HS-5 (cell line): ENCODE measurements at regions not wholly inside any gene's neighbourhood (a gene's known extent, or its start where the extent isn't known, plus 50 kb on each side); places are given as distances from the start of the nearest gene placed in this dataset.
A peak's percentile ranks its signal among the peaks of the same experiment; 100 is the strongest.
"Not testable (repeated sequence)": the region's sequence is repeated elsewhere in the genome, so short reads cannot be mapped to it uniquely, and the experiment has no call there.

ENCODE experiments used
- DNase-seq: peaks from one replicate; pipeline ENCODE4 v3.0.0-alpha.2; 2012; ENCODE audit warnings: low read depth

DNA sequence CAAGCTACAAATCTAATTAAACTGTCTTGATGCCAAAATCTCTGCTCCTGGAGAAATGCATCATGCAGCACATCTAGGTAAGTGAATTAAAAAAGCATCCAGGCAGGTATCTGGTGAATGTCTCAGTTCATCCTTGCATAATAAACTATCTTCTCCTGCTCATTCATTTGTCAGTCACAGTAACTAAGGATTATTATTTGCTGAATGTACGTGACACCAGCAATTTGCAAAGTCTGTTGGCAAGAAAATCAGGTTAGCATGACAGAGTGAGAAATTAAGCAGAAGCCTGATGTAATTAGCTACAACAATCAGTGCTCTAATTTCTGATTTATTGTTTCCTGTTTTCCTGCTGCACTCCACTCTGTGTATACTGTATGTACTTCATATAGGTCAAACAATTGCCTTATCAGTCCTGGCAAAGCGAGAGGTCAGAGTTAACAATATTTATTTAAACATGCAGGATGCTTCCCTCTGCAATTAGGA is 213.6 kb downstream of the FBXO8 start:
- DNase-seq = no peak

GRCh38 chr4:174066611-174067205 is 216.8 kb downstream of the FBXO8 start:
- no peak for DNase-seq

DNA sequence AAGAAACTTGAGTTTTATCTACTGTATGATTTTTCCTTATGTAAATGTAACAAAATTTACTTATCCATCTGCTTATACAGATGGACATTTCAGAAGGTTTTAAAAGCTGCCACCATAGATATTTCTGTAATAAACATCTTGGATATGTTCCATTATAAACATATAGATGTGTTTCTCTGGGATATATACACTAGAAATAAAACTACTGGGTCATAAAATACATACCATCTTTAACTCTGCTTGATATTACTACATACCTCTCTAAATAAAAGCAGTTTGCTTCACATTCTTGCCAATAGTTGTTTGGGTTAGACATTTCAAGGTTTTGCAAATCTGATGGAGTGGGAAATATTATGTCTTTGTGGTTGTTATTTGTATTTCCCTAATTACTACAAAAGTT is 220.6 kb downstream of the FBXO8 start:
- DNase-seq = no peak

DNA sequence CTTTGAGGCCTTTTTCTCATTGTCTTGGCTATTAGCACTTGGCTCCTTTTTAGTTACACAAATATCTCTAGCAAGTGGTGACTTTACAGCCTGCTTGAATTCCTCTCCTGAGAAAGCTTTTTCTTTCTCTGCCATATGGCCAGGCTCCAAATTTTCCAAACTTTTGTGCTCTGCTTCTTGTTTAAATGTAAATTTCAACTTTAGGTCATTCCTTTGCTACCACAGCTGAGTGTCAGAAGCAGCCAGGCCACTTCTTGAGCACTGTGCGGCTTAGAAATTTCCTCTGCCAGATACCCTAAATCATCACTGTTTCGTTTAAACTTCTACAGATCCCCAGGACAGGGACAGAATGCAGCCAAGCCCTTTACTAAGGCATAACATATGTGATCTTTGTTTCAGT is 222.4 kb downstream of the FBXO8 start:
- no peak for DNase-seq

GRCh38 chr4:174058846-174059245 is 224.6 kb downstream of the FBXO8 start:
- DNase-seq = peak; percentile 34

- DNase-seq = no peak
These were observed 226.5 kb downstream of the FBXO8 start for GRCh38 chr4:174056959-174057358.

- DNase-seq = no peak
These were observed 228.1 kb downstream of the FBXO8 start for GRCh38 chr4:174055344-174055743.

DNA sequence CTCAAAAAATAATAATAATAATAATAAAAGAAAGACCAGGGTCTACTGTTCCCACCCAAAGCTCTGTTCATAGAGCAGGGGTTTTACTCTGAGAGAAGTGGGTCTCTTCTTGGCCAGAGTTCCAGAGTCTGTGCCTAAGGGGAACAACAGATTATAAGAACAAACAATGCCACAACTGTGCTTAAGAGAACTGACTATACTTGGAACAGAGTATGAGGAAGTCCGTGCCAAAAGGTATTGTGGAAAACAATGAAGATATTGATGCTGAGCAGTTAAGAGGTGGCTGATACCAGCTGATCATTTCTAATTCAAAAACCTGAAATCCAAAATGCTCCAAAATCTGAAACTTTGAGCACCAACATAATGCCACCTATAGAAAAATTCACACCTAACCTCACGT is 229.6 kb downstream of the FBXO8 start:
- no peak for DNase-seq

- no peak for DNase-seq
These were observed 236.1 kb downstream of the FBXO8 start for GRCh38 chr4:174047363-174047762.

DNA sequence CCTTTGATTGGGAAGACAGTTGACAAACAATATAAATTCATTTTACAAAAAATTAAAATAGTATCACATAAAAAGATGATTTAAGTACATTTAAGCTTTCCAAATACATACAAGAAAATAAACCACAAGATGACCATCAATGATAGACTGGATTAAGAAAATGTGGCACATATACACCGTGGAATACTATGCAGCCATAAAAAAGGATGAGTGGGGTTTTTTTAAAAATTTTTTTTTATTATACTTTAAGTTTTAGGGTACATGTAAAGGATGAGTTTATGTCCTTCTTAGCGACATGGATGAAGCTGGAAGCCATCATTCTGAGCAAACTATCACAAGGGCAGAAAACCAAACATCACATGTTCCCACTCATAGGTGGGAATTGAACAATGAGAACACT is 237.6 kb downstream of the FBXO8 start:
- not testable (repeated sequence) for DNase-seq

DNA sequence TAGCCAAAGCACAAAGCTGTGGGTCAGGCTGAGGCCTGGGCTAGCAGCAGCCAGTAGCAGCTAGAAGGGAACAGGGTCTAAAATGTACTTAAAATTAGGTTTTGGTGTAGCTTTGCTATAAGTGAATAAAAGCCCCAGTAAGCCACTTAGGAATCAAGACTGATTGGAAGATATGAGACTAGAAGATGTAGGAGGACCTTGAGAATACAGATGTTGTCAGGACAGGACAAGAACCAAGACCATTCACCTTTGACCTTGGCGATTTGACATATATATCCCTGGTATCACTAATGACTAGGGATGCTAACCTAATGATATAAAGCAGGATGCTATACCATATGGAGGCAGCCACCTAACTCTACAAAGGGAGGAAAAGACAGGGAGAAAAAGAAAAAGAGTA is 238.1 kb downstream of the FBXO8 start:
- no peak for DNase-seq

GRCh38 chr4:174041555-174042105 is 241.8 kb downstream of the FBXO8 start:
- DNase-seq = no peak

DNA sequence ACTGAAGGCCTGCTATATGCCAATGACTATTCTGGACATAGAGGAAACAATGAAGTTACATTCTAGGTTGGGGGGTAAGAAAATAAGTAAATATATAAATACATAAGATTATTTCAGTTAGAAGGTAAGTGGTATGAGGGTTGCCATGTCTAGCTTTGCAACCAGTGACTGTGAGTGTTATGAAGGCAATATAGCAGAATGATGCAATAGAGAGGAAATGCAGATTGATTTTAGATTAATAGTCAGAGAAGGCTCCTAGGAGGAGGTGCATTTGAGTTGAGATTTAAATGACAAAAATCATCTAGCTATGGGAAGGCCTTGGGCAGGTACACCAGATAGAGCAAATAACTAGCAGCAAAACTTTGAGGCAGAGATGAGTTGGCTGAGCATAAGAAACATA is 243.2 kb downstream of the FBXO8 start:
- DNase-seq = no peak

DNA sequence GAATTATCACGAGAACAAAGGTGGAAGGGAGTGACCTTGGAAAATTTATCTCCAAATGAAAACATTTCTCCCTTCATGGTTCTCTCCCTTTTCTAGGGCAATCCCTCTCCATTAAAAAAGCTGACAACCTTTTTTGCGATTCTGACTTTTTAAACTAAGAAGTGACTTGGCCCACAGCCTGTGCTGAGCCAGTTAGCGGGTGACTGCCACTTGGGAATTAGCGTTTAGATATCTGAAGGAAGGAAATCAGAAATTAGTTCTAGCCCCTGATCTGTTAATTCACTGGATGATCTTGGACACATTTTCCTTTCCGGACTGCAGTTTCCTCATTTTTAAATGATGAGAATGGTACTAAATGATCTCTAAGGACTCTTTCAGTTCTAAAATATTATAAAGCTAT is 245.0 kb downstream of the FBXO8 start:
- no peak for DNase-seq

DNA sequence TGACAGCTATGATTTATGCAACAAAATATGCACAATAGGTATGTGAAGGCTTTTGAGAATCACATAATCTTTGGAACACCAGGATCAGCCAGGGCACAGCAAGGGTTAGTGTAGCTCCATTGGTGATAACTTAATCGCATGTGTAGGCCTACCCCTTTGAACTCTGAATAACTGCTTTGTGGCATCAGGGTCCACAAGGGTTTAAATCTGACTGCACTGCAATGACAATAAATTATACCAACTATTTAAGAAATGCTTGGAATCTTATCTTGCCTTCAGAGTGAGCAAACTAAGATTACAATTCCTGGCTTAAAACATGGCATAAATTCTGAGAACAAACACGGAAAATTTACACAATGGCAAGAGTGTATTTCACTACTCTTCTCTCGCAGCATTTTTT is 245.8 kb downstream of the FBXO8 start:
- DNase-seq = no peak

- DNase-seq = no peak
These were observed 246.4 kb downstream of the FBXO8 start for GRCh38 chr4:174037049-174037448.

GRCh38 chr4:174036576-174036975 is 246.9 kb downstream of the FBXO8 start:
- no peak for DNase-seq

DNA sequence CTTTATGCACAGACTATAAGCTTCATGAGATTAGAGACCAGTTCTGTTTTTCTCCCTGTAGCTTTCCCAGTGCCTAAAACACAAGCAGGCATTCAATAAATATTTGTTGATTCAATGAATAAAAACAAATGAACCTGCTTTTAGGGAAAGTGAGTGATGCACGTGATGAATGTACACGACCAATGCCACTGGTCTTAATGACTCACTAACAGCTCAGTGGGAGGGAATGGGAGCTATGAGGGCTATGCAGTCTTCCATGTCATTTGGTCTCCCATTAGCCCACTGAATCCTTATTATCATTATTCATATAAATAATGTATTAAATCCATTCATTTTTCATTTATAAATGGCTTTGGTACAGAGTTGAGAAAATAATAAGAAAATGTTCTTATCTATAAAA is 247.4 kb downstream of the FBXO8 start:
- no peak for DNase-seq

DNA sequence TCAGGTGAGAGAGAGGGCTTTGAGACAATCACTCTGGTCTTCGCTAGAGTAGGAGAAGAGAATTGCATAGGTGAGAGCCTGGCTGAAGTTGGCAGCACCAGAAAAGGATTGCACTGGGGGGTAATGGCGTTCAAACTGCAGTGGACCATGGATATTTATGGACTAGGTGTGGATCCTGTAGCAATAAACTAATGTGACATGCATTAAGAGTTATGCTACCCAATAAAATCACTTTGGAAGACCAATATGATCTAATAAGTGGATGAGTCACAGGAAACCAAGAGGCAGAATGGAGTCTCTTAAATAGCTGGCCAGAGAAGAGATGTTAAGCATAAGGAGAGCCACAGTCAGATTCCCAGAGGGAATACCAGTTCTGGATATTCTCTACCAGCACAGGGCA is 259.8 kb downstream of the FBXO8 start:
- peak; percentile 24 for DNase-seq

DNA sequence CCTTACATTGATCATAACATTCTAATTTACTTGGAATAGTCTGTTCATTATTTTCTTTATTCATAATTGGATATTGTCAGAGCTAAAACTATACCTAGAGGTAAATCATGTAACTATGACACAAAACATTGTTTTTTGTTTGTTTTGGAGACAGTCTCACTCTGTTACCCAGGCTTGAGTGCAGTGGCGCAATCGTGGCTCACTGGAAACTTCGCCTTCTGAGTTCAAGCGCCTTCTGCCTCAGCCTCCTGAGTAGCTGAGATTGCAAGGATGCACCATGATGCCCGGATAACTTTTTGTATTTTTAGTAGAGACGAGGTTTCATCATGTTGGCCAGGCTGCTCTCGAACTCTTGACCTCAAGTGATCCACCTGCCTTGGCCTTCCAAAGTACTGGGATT is 265.2 kb downstream of the FBXO8 start:
- no peak for DNase-seq

DNA sequence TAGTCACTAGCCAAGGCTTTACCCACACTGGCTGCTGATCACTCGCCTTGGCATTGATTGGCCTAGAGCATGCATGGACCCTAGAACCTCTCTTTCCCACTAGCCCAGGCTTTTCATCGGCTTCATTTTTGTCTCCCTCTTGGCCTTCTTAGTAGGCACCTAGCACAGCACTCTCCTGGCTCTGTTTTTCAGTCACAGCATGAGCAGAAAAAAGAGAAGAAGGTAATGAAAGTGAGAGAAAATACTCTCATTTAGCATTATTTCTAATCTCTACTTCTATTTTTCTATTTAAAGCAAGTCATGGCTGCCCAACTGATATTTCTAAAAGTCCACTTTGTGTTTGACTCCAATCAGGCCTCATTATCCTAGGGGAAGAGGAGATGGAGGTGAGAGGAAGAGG is 267.2 kb downstream of the FBXO8 start:
- DNase-seq = no peak

- no peak for DNase-seq
These were observed 270.6 kb downstream of the FBXO8 start for GRCh38 chr4:174012886-174013259.

- DNase-seq = no peak
These were observed 271.2 kb downstream of the FBXO8 start for GRCh38 chr4:174012135-174012885.

- DNase-seq = no peak
These were observed 272.9 kb downstream of the FBXO8 start for GRCh38 chr4:174010547-174010946.
